IMR-90 (cell line): ENCODE measurements at regions not wholly inside any gene's neighbourhood (a gene's known extent, or its start where the extent isn't known, plus 50 kb on each side); places are given as distances from the start of the nearest gene placed in this dataset.

Source experiments
- ATAC-seq: fragments of 200-7000 bp; cut with Tn5 transposase; 2 replicates; pipeline ENCODE4 v1.9.1; 2020; ENCODE audit warnings: low read depth, mild to moderate bottlenecking, moderate library complexity
- BruUV-seq: library from RNA; stranded (reverse); fragments of 400-500 nt; replicated peaks from 2 replicates; lab custom pipeline; 2021; lab: Mats Ljungman, UMichigan
- CTCF ChIA-PET: fragments of 300-600 bp; formaldehyde crosslinking; extraction: SDS; loops from one replicate; lab custom pipeline; 2021; ENCODE audit warnings: antibody characterized with exemption; lab: Yijun Ruan, JAX
- POLR2A ChIA-PET: fragments of 300-600 bp; sonication (Branson Sonifier 250); formaldehyde crosslinking; loops from one replicate; lab custom pipeline; 2022; ENCODE audit warnings: antibody characterized with exemption; ENCODE audit not compliant: unreplicated experiment; lab: Charles Lee
- DNase-seq: peaks from one replicate; pipeline ENCODE4 v3.0.0; 2013
- H2AFZ ChIP-seq: replicated peaks from 2 replicates; pipeline ENCODE3; 2013; ENCODE audit warnings: low read length, mild to moderate bottlenecking; ENCODE audit not compliant: poor library complexity
- H2AK5ac ChIP-seq: 2 replicates; pipeline ENCODE4 v1.6.1; 2013; ENCODE audit warnings: low read depth, low read length, inconsistent platforms
- H2AK9ac ChIP-seq: replicated peaks from 2 replicates; pipeline ENCODE3; 2013; ENCODE audit warnings: mild to moderate bottlenecking, low read depth, low read length, moderate library complexity; ENCODE audit not compliant: poor library complexity
- H2BK120ac ChIP-seq: 2 replicates; pipeline ENCODE4 v1.6.1; 2013; ENCODE audit warnings: low read depth, low read length, inconsistent platforms
- H2BK15ac ChIP-seq: 3 replicates; pipeline ENCODE4 v1.6.1; 2013; ENCODE audit warnings: low read depth, low read length, inconsistent platforms
- H2BK20ac ChIP-seq: 2 replicates; pipeline ENCODE4 v1.6.1; 2013; ENCODE audit warnings: low read depth, mild to moderate bottlenecking, inconsistent platforms, low read length, moderate library complexity
- H2BK5ac ChIP-seq: 2 replicates; pipeline ENCODE4 v1.6.1; 2013; ENCODE audit warnings: mild to moderate bottlenecking, low read depth, low read length, inconsistent platforms; ENCODE audit not compliant: poor library complexity, severe bottlenecking
- H3K14ac ChIP-seq: replicated peaks from 2 replicates; pipeline ENCODE4 v1.6.1; 2013; ENCODE audit warnings: low read depth, low read length, inconsistent platforms
- H3K18ac ChIP-seq: 2 replicates; pipeline ENCODE4 v1.6.1; 2013; ENCODE audit warnings: low read depth, low read length, control low read depth
- H3K23ac ChIP-seq: 2 replicates; pipeline ENCODE4 v1.6.1; 2013; ENCODE audit warnings: low read depth, low read length, inconsistent platforms
- H3K27ac ChIP-seq: 2 replicates; pipeline ENCODE4 v1.5.1; 2013; ENCODE audit warnings: mild to moderate bottlenecking, control low read depth, low read length; ENCODE audit not compliant: insufficient read depth
- H3K27me3 ChIP-seq: 2 replicates; pipeline ENCODE4 v1.6.1; 2013; ENCODE audit warnings: low read length; ENCODE audit not compliant: control insufficient read depth, insufficient read depth
- H3K36me3 ChIP-seq: 2 replicates; pipeline ENCODE4 v1.6.1; 2013; ENCODE audit warnings: low read length, mixed read lengths; ENCODE audit not compliant: control insufficient read depth, insufficient read depth
- H3K4ac ChIP-seq: 2 replicates; pipeline ENCODE4 v1.6.1; 2013; ENCODE audit warnings: low read depth, low read length, inconsistent platforms
- H3K4me1 ChIP-seq: 2 replicates; pipeline ENCODE4 v1.6.1; 2013; ENCODE audit warnings: low read length, mixed read lengths; ENCODE audit not compliant: control insufficient read depth, insufficient read depth
- H3K4me2 ChIP-seq: 2 replicates; pipeline ENCODE4 v1.6.1; 2013; ENCODE audit warnings: low read depth, mild to moderate bottlenecking, control low read depth, low read length, moderate library complexity
- H3K4me3 ChIP-seq: 2 replicates; pipeline ENCODE4 v1.5.1; 2013; ENCODE audit warnings: low read depth, mild to moderate bottlenecking, control low read depth, low read length, moderate library complexity; ENCODE audit not compliant: insufficient read depth
- H3K56ac ChIP-seq: 2 replicates; pipeline ENCODE4 v1.6.1; 2013; ENCODE audit warnings: low read length, inconsistent platforms; ENCODE audit not compliant: insufficient read depth; ENCODE audit errors: extremely low read depth
- H3K79me1 ChIP-seq, 2 experiments: 2 replicates each; pipeline ENCODE4 v1.6.1; 2013; ENCODE audit warnings: low read length in 2 of 2, inconsistent platforms in 1 of 2, low read depth in 1 of 2
- H3K9ac ChIP-seq: 2 replicates; pipeline ENCODE4 v1.6.1; 2013; ENCODE audit warnings: low read depth, low read length, control low read depth
- H3K9me1 ChIP-seq: 2 replicates; pipeline ENCODE4 v1.6.1; 2013; ENCODE audit warnings: low read length, inconsistent platforms; ENCODE audit not compliant: insufficient read depth
- H3K9me3 ChIP-seq: 2 replicates; pipeline ENCODE4 v1.6.1; 2013; ENCODE audit warnings: low read length; ENCODE audit not compliant: control insufficient read depth, insufficient read depth
- H4K20me1 ChIP-seq: 2 replicates; pipeline ENCODE4 v1.6.1; 2013; ENCODE audit warnings: low read length, inconsistent platforms; ENCODE audit not compliant: insufficient read depth
- H4K5ac ChIP-seq: 2 replicates; pipeline ENCODE4 v1.6.1; 2013; ENCODE audit warnings: mild to moderate bottlenecking, low read depth, low read length, control low read depth
- H4K8ac ChIP-seq, 2 experiments: 2 replicates each; pipeline ENCODE4 v1.6.1; 2013; ENCODE audit warnings: low read depth in 2 of 2, low read length in 2 of 2, control low read depth in 1 of 2, inconsistent platforms in 1 of 2
- H4K91ac ChIP-seq: 2 replicates; pipeline ENCODE4 v1.6.1; 2013; ENCODE audit warnings: low read depth, low read length, inconsistent platforms; ENCODE audit not compliant: insufficient read depth
- BHLHE40 ChIP-seq: fragments of 150-350 bp; IDR thresholded peaks from 2 replicates; pipeline ENCODE4 v1.6.1; 2016; ENCODE audit warnings: mild to moderate bottlenecking, low read depth, low read length
- CEBPB ChIP-seq: IDR thresholded peaks from 2 replicates; pipeline ENCODE4 v1.6.1; 2012; ENCODE audit warnings: low read depth, low read length, improper control_type of control experiment
- RAD21 ChIP-seq: IDR thresholded peaks from 2 replicates; pipeline ENCODE4 v1.6.1; 2012; ENCODE audit warnings: low read length, improper control_type of control experiment
- dilution Hi-C: fragments of 300-500 bp; cut with HindIII; formaldehyde crosslinking; loops from one replicate; pipeline ENCODE4 v1.14.3; 2018; ENCODE audit warnings: low sequenced_read_pairs; ENCODE audit not compliant: unreplicated experiment
- in situ Hi-C: fragments of 300-500 bp; cut with MboI; formaldehyde crosslinking; loops from 3 replicates; pipeline ENCODE4 v1.14.3; 2019; ENCODE audit warnings: low sequenced_read_pairs, inconsistent platforms, mixed read lengths
- intact Hi-C: fragments of 100-400 bp; cut with micrococcal nuclease; formaldehyde crosslinking; loops from 2 replicates; pipeline ENCODE4 v1.10.0; 2022

- no peak overlapping the region for H4K8ac ChIP-seq
These were observed 96.6 kb upstream of the KCNIP4 start for GRCh38 chr4:22045051-22045630.

More at GRCh38 chr4:22045051-22045630, 96.6 kb upstream of the KCNIP4 start:
- no peak overlapping the region for H2BK20ac ChIP-seq
- no peaks in the 10 kb centered on the region for H3K4me1 ChIP-seq
- H3K27me3 ChIP-seq = no peaks in the 10 kb centered on the region
- no peak overlapping the region for H3K56ac ChIP-seq
- no peak overlapping the region for H3K18ac ChIP-seq
- H3K4me2 ChIP-seq = no peak overlapping the region
- H2BK5ac ChIP-seq = no peak overlapping the region
- H3K4ac ChIP-seq = no peak overlapping the region
- H3K4me3 ChIP-seq = no peak overlapping the region
- H3K79me1 ChIP-seq = no peaks in the 10 kb centered on the region
- no peak overlapping the region for H4K91ac ChIP-seq
- in situ Hi-C loops = no loop called here
- H2AK9ac ChIP-seq = no peak overlapping the region
- no peaks in the 10 kb centered on the region for H4K20me1 ChIP-seq
- H3K9me3 ChIP-seq = peaks cover 2% of the 10 kb centered on the region
- no peak overlapping the region for H3K27ac ChIP-seq
- no peak for DNase-seq
- H3K23ac ChIP-seq = no peak overlapping the region
- H2BK120ac ChIP-seq = no peak overlapping the region
- intact Hi-C loops = no loop called here
- CTCF ChIA-PET = no interaction called here
- no TSS peak for BruUV-seq
- no peak overlapping the region for H2AK5ac ChIP-seq
- no peak overlapping the region for H4K5ac ChIP-seq
- H2BK15ac ChIP-seq = no peak overlapping the region
- dilution Hi-C loops = no loop called here
- POLR2A ChIA-PET = no interaction called here
- ATAC-seq = no peak
- H3K9ac ChIP-seq = no peak overlapping the region
- no peak overlapping the region for H3K14ac ChIP-seq
- H2AFZ ChIP-seq = no peak overlapping the region
- no peaks in the 10 kb centered on the region for H3K9me1 ChIP-seq
- no peaks in the 10 kb centered on the region for H3K36me3 ChIP-seq
- TF ChIP-seq BHLHE40 (no peak), CEBPB (no peak), RAD21 (no peak)
